Small intestine (tissue), 7 donors: ENCODE measurements at regions not wholly inside any gene's neighbourhood (a gene's known extent, or its start where the extent isn't known, plus 50 kb on each side); places are given as distances from the start of the nearest gene placed in this dataset.

Experiments
- DNase-seq, 2 donors: peaks; one replicate each; pipeline versions ENCODE4 v3.0.0 to v3.0.0-alpha.2; 2013
- FAIRE-seq: peaks from 2 replicates; lab custom pipeline; 2012; peaks lifted over from hg19 to GRCh38; lab: Jason Lieb, UNC
- H3K27ac ChIP-seq, 3 donors: one replicate each; pipeline ENCODE4 v1.5.1; 2013; ENCODE audit warnings: low read length in 2 of 3, mild to moderate bottlenecking in 2 of 3, control low read depth in 1 of 3, inconsistent platforms in 1 of 3, low read depth in 1 of 3, moderate library complexity in 1 of 3
- H3K27me3 ChIP-seq, 3 donors: one replicate each; pipeline ENCODE4 v1.6.1; 2013; ENCODE audit warnings: low read length in 3 of 3, inconsistent platforms in 1 of 3; ENCODE audit not compliant: control insufficient read depth in 3 of 3, insufficient read depth in 3 of 3
- H3K36me3 ChIP-seq, 3 donors: one replicate each; pipeline ENCODE4 v1.6.1; 2013; ENCODE audit warnings: low read length in 3 of 3, inconsistent platforms in 1 of 3, low read depth in 1 of 3, mild to moderate bottlenecking in 1 of 3, moderate library complexity in 1 of 3; ENCODE audit not compliant: control insufficient read depth in 3 of 3, insufficient read depth in 2 of 3
- H3K4me1 ChIP-seq, 3 donors: one replicate each; pipeline ENCODE4 v1.6.1; 2013; ENCODE audit warnings: low read length in 2 of 3, inconsistent platforms in 1 of 3, low read depth in 1 of 3, mild to moderate bottlenecking in 1 of 3, moderate library complexity in 1 of 3; ENCODE audit not compliant: control insufficient read depth in 3 of 3, insufficient read depth in 2 of 3
- H3K4me3 ChIP-seq, 3 donors: one replicate each; pipeline ENCODE4 v1.5.1; 2013; ENCODE audit warnings: low read length in 3 of 3, control low read depth in 1 of 3, inconsistent platforms in 1 of 3, low read depth in 1 of 3, mild to moderate bottlenecking in 1 of 3, moderate library complexity in 1 of 3
- H3K9me3 ChIP-seq, 2 donors: one replicate each; pipeline ENCODE4 v1.6.1; 2013; ENCODE audit warnings: low read depth in 1 of 2, low read length in 1 of 2; ENCODE audit not compliant: control insufficient read depth in 2 of 2, insufficient read depth in 1 of 2
- WGBS, 3 donors: extraction: QIAGEN DNeasy Blood & Tissue Kit; methylation state at CpG; one replicate each; pipeline ENCODE4 v1.1.7; 2013; 5-methylcytosine and 5-hydroxymethylcytosine counted together
- donor health status: healthy with polysubstance abuse.
- donor health status: control.
- donor health status: control.
- donor health status: Bipolar disorder and iron deficiency.
- donor health status: healthy.

DNA sequence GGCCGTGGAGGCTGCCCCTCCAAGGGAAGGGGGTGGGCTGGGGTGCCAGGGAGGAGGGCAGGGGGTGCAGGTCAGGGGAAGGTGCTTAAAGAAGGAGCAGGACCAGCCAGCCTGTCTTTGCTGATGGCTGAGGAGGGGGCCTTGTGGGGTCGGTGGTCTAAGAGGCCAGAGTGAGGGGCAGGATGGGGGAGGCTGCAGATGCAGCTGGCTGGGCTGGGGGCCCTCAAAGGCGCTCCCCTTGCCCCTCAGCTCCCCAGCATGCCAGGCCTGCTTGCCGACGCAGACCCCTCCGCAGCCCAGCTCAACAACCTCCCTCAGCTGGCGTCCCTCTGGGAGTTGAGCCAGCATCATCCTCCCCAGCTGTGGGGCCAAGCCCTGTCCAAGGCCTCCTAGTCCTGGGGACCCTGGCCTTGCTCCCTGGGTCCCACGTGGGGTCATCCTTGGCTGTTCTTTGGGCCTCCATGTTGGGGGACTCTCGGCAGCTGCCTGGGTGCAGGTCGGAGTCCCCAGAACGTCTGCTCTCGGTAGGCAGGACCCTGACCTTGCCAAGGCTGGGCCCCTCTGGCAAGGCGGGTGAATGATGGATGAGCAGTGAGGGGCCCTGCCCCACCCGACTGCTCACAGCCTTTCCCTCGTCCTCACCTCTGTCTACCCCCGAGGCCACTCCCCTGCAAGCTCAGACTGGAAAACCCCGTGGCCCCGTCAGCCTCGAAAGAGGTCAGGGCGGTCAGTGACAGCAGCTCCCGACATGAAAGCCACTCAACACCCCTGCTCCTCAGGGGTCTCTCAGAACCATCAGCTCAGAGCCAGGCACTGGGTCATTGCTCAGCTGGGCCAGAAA, 119.4 kb downstream of the FAM53A start:
- peaks cover 0 to 34% (median 7%) of the 10 kb centered on the region in 3 donors for H3K27me3 ChIP-seq
- no peak for FAIRE-seq
- H3K27ac ChIP-seq: no peak overlapping the region
- DNase-seq: no peak
- WGBS, 3 donors: 36 to 37% (median 37%) methylated on average over 18 to 21 of the region's 21 CpGs
- peaks cover 0 to 12% (median 0%) of the 10 kb centered on the region in 3 donors for H3K4me1 ChIP-seq
- no peaks in the 10 kb centered on the region for H3K9me3 ChIP-seq
- no peaks in the 10 kb centered on the region for H3K36me3 ChIP-seq
- H3K4me3 ChIP-seq: no peak overlapping the region

DNA sequence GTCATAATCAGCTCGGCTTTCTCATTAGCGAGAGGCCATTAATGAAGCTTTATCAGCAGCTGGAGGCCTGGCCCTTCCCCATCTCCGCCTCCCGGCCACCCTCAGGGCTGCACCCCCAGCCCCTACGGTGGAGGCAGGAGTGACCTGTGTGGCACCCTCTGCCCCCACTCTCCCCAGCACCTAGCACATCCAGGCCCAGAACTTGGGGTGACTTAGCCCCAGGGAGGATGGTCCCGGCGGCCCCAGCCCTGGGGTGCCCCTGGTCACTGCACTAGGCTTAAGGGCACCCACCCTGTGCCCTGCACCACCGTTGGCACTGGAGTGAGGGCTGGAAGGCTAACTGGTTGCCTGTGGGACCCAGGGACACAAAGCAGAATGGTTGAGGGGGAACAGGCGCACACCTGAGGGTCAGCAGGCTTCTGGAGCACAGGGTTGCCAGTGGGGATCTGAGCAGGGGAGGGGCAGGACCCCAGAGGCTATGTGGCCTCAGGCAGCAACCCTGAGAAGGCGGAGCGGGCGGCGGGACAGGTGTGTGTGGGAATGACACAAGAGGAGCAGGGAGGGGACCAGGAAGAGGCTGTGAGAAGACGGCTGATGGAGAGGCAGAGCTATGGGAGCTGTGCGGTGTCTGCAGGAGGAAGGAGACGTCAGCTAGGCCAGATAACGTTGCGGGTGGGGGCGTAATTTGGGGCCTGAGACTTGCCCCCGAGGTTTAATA, 120.2 kb downstream of the FAM53A start:
- DNase-seq: no peak
- no peak overlapping the region for H3K27ac ChIP-seq
- peaks cover 0 to 34% (median 7%) of the 10 kb centered on the region in 3 donors for H3K27me3 ChIP-seq
- no peak for FAIRE-seq
- peaks cover 0 to 12% (median 0%) of the 10 kb centered on the region in 3 donors for H3K4me1 ChIP-seq
- H3K36me3 ChIP-seq: no peaks in the 10 kb centered on the region
- no peak overlapping the region for H3K4me3 ChIP-seq
- H3K9me3 ChIP-seq: no peaks in the 10 kb centered on the region
- WGBS, 3 donors: 38 to 57% (median 42%) methylated on average over 19 to 20 of the region's 20 CpGs

DNA sequence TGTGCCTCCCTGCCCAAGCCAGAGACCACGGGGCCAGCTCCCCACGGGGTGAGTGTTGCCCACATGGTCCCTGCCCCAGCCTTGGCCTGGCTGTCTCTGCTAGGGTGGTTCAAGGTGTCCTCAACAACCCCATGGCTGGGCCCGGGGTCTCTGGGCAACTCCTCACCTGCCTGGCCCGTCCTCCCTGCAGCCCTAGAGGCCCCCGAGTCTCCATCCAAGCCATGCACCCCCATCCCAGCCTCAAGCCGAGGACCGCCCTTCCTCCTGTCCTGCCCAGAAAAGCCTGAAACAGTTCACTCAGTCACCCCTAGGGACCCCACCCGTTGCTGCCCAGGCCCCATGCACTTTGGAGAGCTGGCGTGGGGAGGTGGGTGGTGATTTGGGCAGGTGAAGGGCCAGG, 120.9 kb downstream of the FAM53A start:
- H3K27me3 ChIP-seq: peaks cover 0 to 37% (median 9%) of the 10 kb centered on the region in 3 donors
- H3K27ac ChIP-seq: no peak overlapping the region
- no peak for DNase-seq
- H3K4me1 ChIP-seq: peaks cover 0 to 12% (median 0%) of the 10 kb centered on the region in 3 donors
- 64 to 72% (median 70%) methylated on average over 9 of the region's 9 CpGs for WGBS, 3 donors
- no peak for FAIRE-seq
- H3K4me3 ChIP-seq: no peak overlapping the region
- H3K36me3 ChIP-seq: no peaks in the 10 kb centered on the region
- no peaks in the 10 kb centered on the region for H3K9me3 ChIP-seq

DNA sequence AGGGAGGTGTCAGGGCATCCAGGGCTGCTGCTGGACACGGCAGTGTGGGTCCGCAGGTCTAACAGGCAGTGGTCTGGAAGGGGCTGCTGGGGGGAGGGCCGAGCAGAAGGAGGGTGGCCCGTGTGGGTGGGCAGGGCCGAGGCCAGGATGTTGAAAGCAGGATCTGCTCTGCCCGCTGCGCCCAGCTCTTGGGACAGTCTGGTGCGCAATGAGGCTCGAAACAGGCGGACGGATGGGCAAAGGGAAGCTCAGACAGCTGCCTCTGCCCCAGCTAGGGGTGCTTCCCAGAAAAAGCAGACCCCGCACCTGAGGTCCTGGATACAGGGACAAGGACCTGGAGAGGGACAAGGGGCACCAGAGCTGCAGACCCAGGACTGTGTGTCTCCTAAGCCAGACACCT, 121.3 kb downstream of the FAM53A start:
- FAIRE-seq: no peak
- Histone ChIP-seq H3K27ac (no peak overlapping the region), H3K4me1 (peaks cover 0 to 9% (median 0%) of the 10 kb centered on the region in 3 donors), H3K4me3 (no peak overlapping the region), H3K36me3 (no peaks in the 10 kb centered on the region), H3K27me3 (peaks cover 0 to 36% (median 9%) of the 10 kb centered on the region in 3 donors), H3K9me3 (no peaks in the 10 kb centered on the region)
- 80 to 86% (median 84%) methylated on average over 12 of the region's 12 CpGs for WGBS, 3 donors
- no peak for DNase-seq

DNA sequence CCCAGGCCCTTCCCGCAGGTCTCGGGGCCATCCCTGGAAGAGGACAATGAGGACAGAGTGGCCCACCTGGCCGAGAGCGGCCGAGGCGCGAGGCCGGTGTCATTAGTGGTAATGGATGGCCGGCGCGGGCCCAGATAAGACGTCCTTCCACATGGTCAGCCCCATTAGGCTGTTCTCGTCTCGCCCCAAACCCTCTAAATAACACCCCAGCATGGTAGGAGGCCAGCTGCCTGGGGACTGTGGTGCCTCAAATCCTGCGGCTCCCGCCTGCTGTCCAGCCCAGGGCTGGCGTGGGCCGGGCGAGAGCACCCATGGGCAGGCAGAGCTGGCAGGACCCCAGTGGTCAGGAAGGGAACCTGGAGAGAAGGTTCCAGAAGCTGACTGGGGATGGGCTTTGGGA, 121.7 kb downstream of the FAM53A start:
- Histone ChIP-seq H3K4me3 (no peak overlapping the region), H3K27me3 (peaks cover 0 to 36% (median 9%) of the 10 kb centered on the region in 3 donors), H3K27ac (no peak overlapping the region), H3K4me1 (peaks cover 0 to 5% (median 0%) of the 10 kb centered on the region in 3 donors), H3K36me3 (no peaks in the 10 kb centered on the region), H3K9me3 (no peaks in the 10 kb centered on the region)
- FAIRE-seq (no peak), DNase-seq (no peak)
- WGBS, 3 donors: 80 to 84% (median 80%) methylated on average over 19 of the region's 19 CpGs

DNA sequence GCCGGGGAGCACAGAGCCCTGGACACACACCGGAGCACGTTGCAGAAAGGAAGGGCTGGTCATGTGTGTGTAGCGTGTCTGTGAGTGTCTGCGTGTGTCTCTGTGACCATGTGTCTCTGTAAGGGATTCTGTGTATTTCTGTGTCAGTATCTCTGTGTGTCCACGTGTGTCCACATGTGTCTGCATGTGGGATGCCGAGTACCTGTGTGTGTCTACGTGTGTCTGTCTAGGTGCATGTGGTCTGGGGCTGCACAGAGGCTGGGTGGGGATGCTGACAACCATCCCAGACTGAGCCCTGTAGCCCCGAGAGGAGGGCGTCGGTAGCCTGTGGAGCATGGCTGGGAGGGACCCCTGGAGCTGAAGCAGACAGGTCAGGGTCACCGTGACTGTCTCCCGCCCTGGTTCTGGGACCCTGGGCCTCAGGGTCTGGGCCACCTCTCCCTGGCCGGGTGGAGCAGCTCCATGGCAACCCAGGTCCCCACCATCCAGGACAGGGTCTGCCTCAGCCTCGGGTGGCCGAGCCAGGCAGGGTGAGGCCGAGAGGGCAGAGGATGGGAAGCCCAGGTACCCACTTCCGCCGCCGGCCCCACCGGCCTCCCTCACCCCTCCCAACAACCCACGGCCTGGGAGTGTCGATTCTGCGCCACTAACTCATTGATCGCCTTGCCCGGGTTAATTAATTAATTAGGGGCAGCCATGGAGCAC, 122.7 kb downstream of the FAM53A start:
- Histone ChIP-seq H3K9me3 (no peaks in the 10 kb centered on the region), H3K27ac (no peak overlapping the region), H3K27me3 (peaks cover 0 to 45% (median 11%) of the 10 kb centered on the region in 3 donors), H3K36me3 (no peaks in the 10 kb centered on the region), H3K4me1 (no peaks in the 10 kb centered on the region), H3K4me3 (no peak overlapping the region)
- no peak for DNase-seq
- WGBS, 3 donors: 80 to 86% (median 83%) methylated on average over 25 to 26 of the region's 26 CpGs
- no peak for FAIRE-seq

DNA sequence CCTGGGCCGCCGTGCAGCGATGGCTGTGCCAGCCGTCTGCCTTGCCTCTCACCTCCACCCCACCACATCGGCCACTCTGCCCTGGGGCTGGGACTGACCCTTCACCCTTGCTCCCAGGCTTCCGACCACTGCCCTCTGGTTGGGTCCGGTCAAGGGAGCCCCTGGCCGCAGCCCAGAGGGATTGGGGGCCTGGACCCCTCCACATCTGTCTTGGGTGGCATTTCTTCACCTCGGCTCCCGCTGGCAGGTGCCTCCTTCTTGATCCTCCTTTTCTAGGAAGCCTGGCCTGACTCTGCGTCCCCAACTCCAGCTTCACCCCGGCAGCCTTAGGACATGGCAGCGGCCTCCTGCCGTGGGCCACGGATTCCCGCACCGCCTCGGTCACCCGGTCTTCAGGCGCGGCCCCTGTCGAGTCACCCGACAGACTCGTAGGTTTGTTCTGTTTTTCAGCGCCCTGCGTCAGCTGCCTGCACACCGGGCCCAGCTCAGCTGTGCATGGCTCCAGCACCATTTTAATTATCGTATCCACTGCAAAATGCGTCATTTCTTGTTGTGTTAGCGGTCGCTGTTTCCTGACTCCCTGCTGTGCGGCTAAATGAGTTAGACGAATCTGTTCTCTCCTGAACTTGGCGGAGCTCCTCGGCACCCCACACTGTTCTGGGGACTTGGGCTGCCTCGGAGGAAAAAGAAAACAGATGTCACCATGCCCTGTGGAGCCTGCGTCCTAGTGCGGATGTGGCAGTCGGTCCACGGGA, 124.0 kb downstream of the FAM53A start:
- H3K27me3 ChIP-seq: peaks cover 0 to 48% (median 9%) of the 10 kb centered on the region in 3 donors
- no peaks in the 10 kb centered on the region for H3K36me3 ChIP-seq
- H3K27ac ChIP-seq: no peak overlapping the region
- H3K4me3 ChIP-seq: no peak overlapping the region
- DNase-seq: no peak
- H3K9me3 ChIP-seq: peaks cover 0 to 5% of the 10 kb centered on the region in 2 donors
- no peak for FAIRE-seq
- no peaks in the 10 kb centered on the region for H3K4me1 ChIP-seq
- WGBS, 3 donors: 88 to 90% (median 89%) methylated on average over 40 of the region's 40 CpGs
